Caco-2 (cell line): ENCODE measurements at regions not wholly inside any gene's neighbourhood (a gene's known extent, or its start where the extent isn't known, plus 50 kb on each side); places are given as distances from the start of the nearest gene placed in this dataset.

ENCODE experiments used
- BruUV-seq: library from RNA; stranded (reverse); fragments of 400-500 nt; replicated peaks from 2 replicates; lab custom pipeline; 2021; lab: Mats Ljungman, UMichigan
- CTCF ChIA-PET: fragments of 300-600 bp; sonication (Branson Sonifier 250); formaldehyde crosslinking; loops from one replicate; lab custom pipeline; 2022; ENCODE audit warnings: antibody characterized with exemption; lab: Charles Lee
- POLR2A ChIA-PET: fragments of 300-600 bp; sonication (Branson Sonifier 250); formaldehyde crosslinking; loops from one replicate; lab custom pipeline; 2022; ENCODE audit warnings: antibody characterized with exemption; lab: Charles Lee
- DNase-seq, 2 experiments: peaks; one replicate each; pipeline versions ENCODE4 v3.0.0 to v3.0.0-alpha.2; 2020 to 2022
- H3K27me3 ChIP-seq: replicated peaks from 2 replicates; pipeline ENCODE4 v1.6.0; 2011; ENCODE audit warnings: low read length; ENCODE audit not compliant: control insufficient read depth, insufficient read depth
- H3K36me3 ChIP-seq: 2 replicates; pipeline ENCODE4 v1.5.1; 2011; ENCODE audit warnings: low read length; ENCODE audit not compliant: control insufficient read depth, insufficient read depth
- H3K4me1 ChIP-seq: fragments of 250-450 bp; sonication (Bioruptor Pico); 2 replicates; pipeline ENCODE4 v1.5.1; 2020; ENCODE audit warnings: mild to moderate bottlenecking
- H3K4me3 ChIP-seq: 2 replicates; pipeline ENCODE4 v1.5.1; 2011; ENCODE audit warnings: low read depth, mild to moderate bottlenecking, control low read depth, low read length
- H3K9me3 ChIP-seq: fragments of 250-450 bp; sonication (Bioruptor Pico); 2 replicates; pipeline ENCODE4 v1.5.1; 2020; ENCODE audit warnings: mild to moderate bottlenecking, moderate library complexity
- H3K27ac Mint-ChIP-seq: one replicate; pipeline ENCODE4 v1.8.0; 2022; ENCODE audit warnings: mixed read lengths; ENCODE audit not compliant: unreplicated experiment
- H3K27me3 Mint-ChIP-seq: one replicate; pipeline ENCODE4 v1.8.0; 2022; ENCODE audit warnings: mixed read lengths; ENCODE audit not compliant: insufficient read depth, unreplicated experiment
- H3K36me3 Mint-ChIP-seq: one replicate; pipeline ENCODE4 v1.8.0; 2022; ENCODE audit warnings: mild to moderate bottlenecking, mixed read lengths; ENCODE audit not compliant: insufficient read depth, unreplicated experiment
- H3K4me1 Mint-ChIP-seq: one replicate; pipeline ENCODE4 v1.8.0; 2022; ENCODE audit warnings: low read depth, mixed read lengths; ENCODE audit not compliant: unreplicated experiment
- H3K4me3 Mint-ChIP-seq: one replicate; pipeline ENCODE4 v1.8.0; 2022; ENCODE audit warnings: mild to moderate bottlenecking, moderate library complexity, mixed read lengths; ENCODE audit not compliant: unreplicated experiment
- H3K9me3 Mint-ChIP-seq: one replicate; pipeline ENCODE4 v1.8.0; 2022; ENCODE audit warnings: mixed read lengths; ENCODE audit not compliant: unreplicated experiment
- intact Hi-C: fragments of 100-400 bp; cut with micrococcal nuclease; formaldehyde crosslinking; loops from one replicate; pipeline ENCODE4 v1.10.0; 2022; ENCODE audit not compliant: unreplicated experiment
- TF ChIP-seq, protein P1 (sequence below), 2 experiments: fragments of 200-600 bp in 1 of 2; IDR thresholded peaks; 1 replicate in 1 of 2; 2 replicates in 1 of 2; pipeline versions ENCODE4 v1.5.1 to v1.8.0; 2011 to 2022; ENCODE audit warnings: antibody characterized with exemption in 1 of 2, control low read depth in 1 of 2, inconsistent platforms in 1 of 2, low read depth in 1 of 2, low read length in 1 of 2, mild to moderate bottlenecking in 1 of 2, moderate library complexity in 1 of 2; ENCODE audit not compliant: insufficient read depth in 1 of 2, severe bottlenecking in 1 of 2, unreplicated experiment in 1 of 2

DNA sequence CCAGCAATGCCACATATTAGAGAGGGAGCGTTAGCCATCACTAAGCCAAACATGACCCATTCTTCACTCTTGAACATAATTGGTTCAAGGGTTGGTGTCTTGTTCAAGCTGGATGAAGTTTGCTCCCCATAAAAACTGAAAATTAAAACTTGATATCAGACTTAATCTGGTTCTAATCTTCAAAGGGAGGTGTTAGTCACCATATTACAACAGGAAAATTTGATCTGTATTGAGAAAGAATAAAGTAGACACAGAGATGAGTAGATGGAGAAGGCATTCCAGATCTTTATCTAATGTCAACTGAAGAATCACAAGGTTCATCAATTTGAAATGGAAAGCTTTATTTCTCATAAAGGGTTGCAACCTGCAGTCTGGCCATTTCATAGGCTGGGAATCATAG lies 972.8 kb downstream of the HACE1 start:
- no TSS peak for BruUV-seq
- ChIA-PET POLR2A (no interaction called here), CTCF (no interaction called here)
- no peak overlapping the region for H3K4me3 ChIP-seq
- no peak overlapping the region for H3K27ac Mint-ChIP-seq
- H3K36me3 Mint-ChIP-seq, result no peaks in the 10 kb centered on the region
- TF ChIP-seq, protein P1, sequence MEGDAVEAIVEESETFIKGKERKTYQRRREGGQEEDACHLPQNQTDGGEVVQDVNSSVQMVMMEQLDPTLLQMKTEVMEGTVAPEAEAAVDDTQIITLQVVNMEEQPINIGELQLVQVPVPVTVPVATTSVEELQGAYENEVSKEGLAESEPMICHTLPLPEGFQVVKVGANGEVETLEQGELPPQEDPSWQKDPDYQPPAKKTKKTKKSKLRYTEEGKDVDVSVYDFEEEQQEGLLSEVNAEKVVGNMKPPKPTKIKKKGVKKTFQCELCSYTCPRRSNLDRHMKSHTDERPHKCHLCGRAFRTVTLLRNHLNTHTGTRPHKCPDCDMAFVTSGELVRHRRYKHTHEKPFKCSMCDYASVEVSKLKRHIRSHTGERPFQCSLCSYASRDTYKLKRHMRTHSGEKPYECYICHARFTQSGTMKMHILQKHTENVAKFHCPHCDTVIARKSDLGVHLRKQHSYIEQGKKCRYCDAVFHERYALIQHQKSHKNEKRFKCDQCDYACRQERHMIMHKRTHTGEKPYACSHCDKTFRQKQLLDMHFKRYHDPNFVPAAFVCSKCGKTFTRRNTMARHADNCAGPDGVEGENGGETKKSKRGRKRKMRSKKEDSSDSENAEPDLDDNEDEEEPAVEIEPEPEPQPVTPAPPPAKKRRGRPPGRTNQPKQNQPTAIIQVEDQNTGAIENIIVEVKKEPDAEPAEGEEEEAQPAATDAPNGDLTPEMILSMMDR (IDR thresholded peaks at IDR 0.05; ENCODE audit: insufficient read depth in 1 of 2, low read depth in 1 of 2, low read length in 1 of 2, severe bottlenecking in 1 of 2, unreplicated experiment in 1 of 2), result no peak
- no peak overlapping the region for H3K4me3 Mint-ChIP-seq
- no peaks in the 10 kb centered on the region for H3K27me3 ChIP-seq
- peaks cover 8% of the 10 kb centered on the region for H3K9me3 Mint-ChIP-seq
- no peaks in the 10 kb centered on the region for H3K27me3 Mint-ChIP-seq
- no peaks in the 10 kb centered on the region for H3K9me3 ChIP-seq
- H3K36me3 ChIP-seq, result no peaks in the 10 kb centered on the region
- DNase-seq, result no peak
- no peaks in the 10 kb centered on the region for H3K4me1 Mint-ChIP-seq
- H3K4me1 ChIP-seq, result no peaks in the 10 kb centered on the region
- intact Hi-C loops, result no loop called here

- H3K4me3 ChIP-seq, result no peak overlapping the region
- Mint-ChIP-seq H3K36me3 (no peaks in the 10 kb centered on the region), H3K27me3 (no peaks in the 10 kb centered on the region), H3K4me3 (no peak overlapping the region), H3K4me1 (no peaks in the 10 kb centered on the region), H3K9me3 (peaks cover 9% of the 10 kb centered on the region), H3K27ac (no peak overlapping the region)
- no peaks in the 10 kb centered on the region for H3K27me3 ChIP-seq
- TF ChIP-seq, protein P1 (IDR thresholded peaks at IDR 0.05; ENCODE audit: insufficient read depth in 1 of 2, low read depth in 1 of 2, low read length in 1 of 2, severe bottlenecking in 1 of 2, unreplicated experiment in 1 of 2), result no peak
- H3K4me1 ChIP-seq, result no peaks in the 10 kb centered on the region
- no peaks in the 10 kb centered on the region for H3K36me3 ChIP-seq
- H3K9me3 ChIP-seq, result no peaks in the 10 kb centered on the region
- CTCF ChIA-PET, result no interaction called here
- no TSS peak for BruUV-seq
- intact Hi-C loops, result no loop called here
- no peak for DNase-seq
- POLR2A ChIA-PET, result no interaction called here
Measured at GRCh38 chr6:103885446-103885845, 974.3 kb downstream of the HACE1 start.

- ChIA-PET CTCF (no interaction called here), POLR2A (no interaction called here)
- Histone ChIP-seq H3K4me3 (no peak overlapping the region), H3K4me1 (no peaks in the 10 kb centered on the region), H3K36me3 (no peaks in the 10 kb centered on the region), H3K27me3 (no peaks in the 10 kb centered on the region), H3K9me3 (0 out of 2 replicates have a peak, but pooled peaks cover 4% of the 10 kb centered on the region)
- Mint-ChIP-seq H3K4me3 (no peak overlapping the region), H3K27ac (no peak overlapping the region), H3K27me3 (no peaks in the 10 kb centered on the region), H3K9me3 (peaks cover 19% of the 10 kb centered on the region), H3K4me1 (peaks cover 6% of the 10 kb centered on the region), H3K36me3 (no peaks in the 10 kb centered on the region)
- BruUV-seq, result no TSS peak
- TF ChIP-seq, protein P1 (IDR thresholded peaks at IDR 0.05; ENCODE audit: insufficient read depth in 1 of 2, low read depth in 1 of 2, low read length in 1 of 2, severe bottlenecking in 1 of 2, unreplicated experiment in 1 of 2), result no peak
- intact Hi-C loops, result no loop called here
- DNase-seq, result no peak
Measured at GRCh38 chr6:103879800-103880199, 979.9 kb downstream of the HACE1 start.
